ENCODE measurements at regions not wholly inside any gene's neighbourhood (a gene's known extent, or its start where the extent isn't known, plus 50 kb on each side); places are given as distances from the start of the nearest gene placed in this dataset.

GRCh38 chr13:65733110-65733509 is 1497.0 kb downstream of the PCDH9 start:
- TF ChIP-seq POLR2A (IDR thresholded peaks at IDR 0.05; ENCODE audit: low read depth) (no peak), CTCF (IDR thresholded peaks at IDR 0.05) (no peak)

Measured in esophagus muscularis mucosa (tissue), 3 donors.